ENCODE measurements at regions not wholly inside any gene's neighbourhood (a gene's known extent, or its start where the extent isn't known, plus 50 kb on each side); places are given as distances from the start of the nearest gene placed in this dataset.

- DNase-seq = no peak
Observed at GRCh38 chr10:28930514-28931495, 253.5 kb downstream of the BAMBI start.

GRCh38 chr10:28935061-28935460 is 257.7 kb downstream of the BAMBI start:
- DNase-seq = no peak

GRCh38 chr10:28937959-28938358 is 260.6 kb downstream of the BAMBI start:
- no peak for DNase-seq

GRCh38 chr10:28938745-28939144 is 261.4 kb downstream of the BAMBI start:
- DNase-seq = no peak

- DNase-seq = peak; percentile 19
Observed at GRCh38 chr10:28939281-28940157, 262.2 kb downstream of the BAMBI start.

- no peak for DNase-seq
Observed at GRCh38 chr10:28940158-28940888, 263.0 kb downstream of the BAMBI start.

- no peak for DNase-seq
Observed at GRCh38 chr10:28942012-28942411, 264.7 kb downstream of the BAMBI start.

- no peak for DNase-seq
Observed at GRCh38 chr10:28945959-28946358, 268.6 kb downstream of the BAMBI start.

- no peak for DNase-seq
Observed at GRCh38 chr10:28946479-28946878, 269.2 kb downstream of the BAMBI start.

GRCh38 chr10:28947171-28947570 is 269.9 kb downstream of the BAMBI start:
- no peak for DNase-seq

- no peak for DNase-seq
Observed at GRCh38 chr10:28948046-28948445, 270.7 kb downstream of the BAMBI start.

GRCh38 chr10:28949005-28950004 is 272.0 kb downstream of the BAMBI start:
- no peak for DNase-seq

GRCh38 chr10:28951484-28951883 is 274.2 kb downstream of the BAMBI start:
- DNase-seq = no peak

GRCh38 chr10:28952523-28952922 is 275.2 kb downstream of the BAMBI start:
- no peak for DNase-seq

GRCh38 chr10:28954211-28954610 is 276.9 kb downstream of the BAMBI start:
- DNase-seq = no peak

- no peak for DNase-seq
Observed at GRCh38 chr10:28958468-28958867, 281.1 kb downstream of the BAMBI start.

GRCh38 chr10:28959850-28960501 is 282.7 kb downstream of the BAMBI start:
- DNase-seq = no peak

GRCh38 chr10:28962768-28963167 is 285.4 kb downstream of the BAMBI start:
- no peak for DNase-seq

GRCh38 chr10:28963539-28964221 is 286.4 kb downstream of the BAMBI start:
- DNase-seq = no peak

GRCh38 chr10:28965937-28966336 is 288.6 kb downstream of the BAMBI start:
- DNase-seq = no peak

Data from NCI-H187 treated with DMSO at 0.1 percent for 48 hours (cell line).